GM23248 (cell line): ENCODE measurements at regions not wholly inside any gene's neighbourhood (a gene's known extent, or its start where the extent isn't known, plus 50 kb on each side); places are given as distances from the start of the nearest gene placed in this dataset.

Experiments used
- EZH2 ChIP-seq: fragments of 200-600 bp; sonication (generic); IDR thresholded peaks from 2 replicates; pipeline ENCODE4 v1.6.1; 2018; ENCODE audit warnings: antibody characterized with exemption, mild to moderate bottlenecking; ENCODE audit not compliant: insufficient read depth, poor library complexity, severe bottlenecking
- EZH2phosphoT487 ChIP-seq: fragments of 200-600 bp; sonication (generic); IDR thresholded peaks from 2 replicates; pipeline ENCODE4 v1.6.1; 2018; ENCODE audit warnings: antibody characterized with exemption, moderate library complexity, mild to moderate bottlenecking, low read depth; ENCODE audit not compliant: insufficient read depth

DNA sequence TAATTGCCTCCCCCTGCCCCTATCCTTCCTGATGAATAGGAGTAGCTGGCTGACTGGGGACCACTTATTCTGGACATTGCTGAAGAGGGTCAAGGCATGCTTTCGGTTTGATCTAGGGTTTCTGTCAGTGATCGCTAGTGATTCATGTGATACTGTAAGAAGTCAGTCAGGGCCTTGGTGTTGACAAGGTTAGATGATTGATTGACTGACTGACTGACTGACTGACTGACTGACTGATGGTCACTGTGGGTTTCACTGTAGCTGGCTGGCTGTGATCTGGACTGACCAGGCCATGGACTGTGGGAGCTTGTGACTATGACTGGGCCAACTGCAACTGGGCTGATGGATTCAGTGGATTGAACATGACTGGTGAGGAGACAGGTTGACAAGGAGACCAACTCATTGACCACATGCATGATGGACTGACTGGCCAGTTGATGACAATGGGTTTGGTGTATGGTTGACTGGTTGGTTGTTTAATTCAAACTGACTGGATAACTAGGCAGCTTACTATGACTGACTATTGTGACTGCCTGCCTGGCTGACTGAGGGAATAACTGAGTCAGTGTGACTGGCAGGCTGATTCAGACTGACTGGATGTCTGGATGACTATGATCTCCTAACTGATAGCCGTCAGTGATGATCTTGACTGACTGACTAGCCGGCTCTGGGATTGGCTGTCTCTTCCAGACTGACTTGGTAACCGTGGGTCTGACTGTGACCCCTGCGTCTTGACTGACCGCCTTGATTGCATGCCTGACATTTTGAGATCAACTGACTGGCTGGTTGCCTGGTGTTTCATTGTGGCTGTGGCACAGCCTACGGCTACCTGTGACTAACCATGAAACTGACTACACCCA, 509.9 kb downstream of the SHQ1 start:
- TF ChIP-seq EZH2 (no peak), EZH2phosphoT487 (no peak)
